ENCODE measurements at regions not wholly inside any gene's neighbourhood (a gene's known extent, or its start where the extent isn't known, plus 50 kb on each side); places are given as distances from the start of the nearest gene placed in this dataset.

DNA sequence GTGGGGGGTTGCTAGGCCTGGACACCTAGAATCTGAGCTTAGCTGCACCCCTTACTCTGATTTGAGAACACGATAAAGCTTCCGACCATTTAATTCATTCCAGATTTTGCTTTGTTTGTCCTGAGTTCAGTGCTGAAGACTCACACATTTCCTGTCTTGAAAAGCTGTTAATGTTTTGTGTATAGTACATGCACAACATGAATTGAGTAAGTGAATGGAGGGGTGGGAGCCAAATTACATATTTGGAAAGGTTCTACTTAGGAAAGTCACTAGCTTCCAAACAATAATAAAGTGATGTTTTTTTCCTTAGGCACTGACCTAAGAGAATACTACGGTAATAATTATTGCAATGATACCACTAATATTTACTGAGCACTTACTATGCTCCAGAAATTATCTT lies 955.2 kb upstream of the NR2F2 start:
- no peak for ATAC-seq
- peaks cover 4% of the 10 kb centered on the region for H3K27me3 Mint-ChIP-seq
- no peaks in the 10 kb centered on the region for H3K9me3 Mint-ChIP-seq
- no peaks in the 10 kb centered on the region for H3K4me1 Mint-ChIP-seq (ENCODE audit: low read depth)
- H3K36me3 Mint-ChIP-seq (ENCODE audit: low read depth), result no peaks in the 10 kb centered on the region
- no peak overlapping the region for H3K4me3 Mint-ChIP-seq
- no peak overlapping the region for H3K27ac Mint-ChIP-seq
- TF ChIP-seq, protein P1, sequence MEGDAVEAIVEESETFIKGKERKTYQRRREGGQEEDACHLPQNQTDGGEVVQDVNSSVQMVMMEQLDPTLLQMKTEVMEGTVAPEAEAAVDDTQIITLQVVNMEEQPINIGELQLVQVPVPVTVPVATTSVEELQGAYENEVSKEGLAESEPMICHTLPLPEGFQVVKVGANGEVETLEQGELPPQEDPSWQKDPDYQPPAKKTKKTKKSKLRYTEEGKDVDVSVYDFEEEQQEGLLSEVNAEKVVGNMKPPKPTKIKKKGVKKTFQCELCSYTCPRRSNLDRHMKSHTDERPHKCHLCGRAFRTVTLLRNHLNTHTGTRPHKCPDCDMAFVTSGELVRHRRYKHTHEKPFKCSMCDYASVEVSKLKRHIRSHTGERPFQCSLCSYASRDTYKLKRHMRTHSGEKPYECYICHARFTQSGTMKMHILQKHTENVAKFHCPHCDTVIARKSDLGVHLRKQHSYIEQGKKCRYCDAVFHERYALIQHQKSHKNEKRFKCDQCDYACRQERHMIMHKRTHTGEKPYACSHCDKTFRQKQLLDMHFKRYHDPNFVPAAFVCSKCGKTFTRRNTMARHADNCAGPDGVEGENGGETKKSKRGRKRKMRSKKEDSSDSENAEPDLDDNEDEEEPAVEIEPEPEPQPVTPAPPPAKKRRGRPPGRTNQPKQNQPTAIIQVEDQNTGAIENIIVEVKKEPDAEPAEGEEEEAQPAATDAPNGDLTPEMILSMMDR (IDR thresholded peaks at IDR 0.05), result no peak
- ChIA-PET POLR2A (no interaction called here), CTCF (no interaction called here)
- no peak for DNase-seq
- intact Hi-C loops (cut with micrococcal nuclease), result no loop called here

- TF ChIP-seq, protein P1 (IDR thresholded peaks at IDR 0.05), result no peak
- Mint-ChIP-seq H3K4me1 (ENCODE audit: low read depth) (no peaks in the 10 kb centered on the region), H3K4me3 (no peak overlapping the region), H3K36me3 (ENCODE audit: low read depth) (no peaks in the 10 kb centered on the region), H3K9me3 (no peaks in the 10 kb centered on the region), H3K27ac (no peak overlapping the region), H3K27me3 (peaks cover 4% of the 10 kb centered on the region)
- POLR2A ChIA-PET, result interaction anchor here (0.6 kb wide), 1 partner anchor 699 kb away, joined by 3 read pairs; no protein-coding TSS in a partner anchor
- CTCF ChIA-PET, result no interaction called here
- intact Hi-C loops (cut with micrococcal nuclease), result no loop called here
- no peak for ATAC-seq
- DNase-seq, result no peak
Observed at GRCh38 chr15:95377258-95377852, 953.1 kb upstream of the NR2F2 start.

GRCh38 chr15:95394186-95395067 lies 936.1 kb upstream of the NR2F2 start:
- intact Hi-C loops (cut with micrococcal nuclease), result no loop called here
- CTCF ChIA-PET, result no interaction called here
- TF ChIP-seq, protein P1 (IDR thresholded peaks at IDR 0.05), result no peak

DNA sequence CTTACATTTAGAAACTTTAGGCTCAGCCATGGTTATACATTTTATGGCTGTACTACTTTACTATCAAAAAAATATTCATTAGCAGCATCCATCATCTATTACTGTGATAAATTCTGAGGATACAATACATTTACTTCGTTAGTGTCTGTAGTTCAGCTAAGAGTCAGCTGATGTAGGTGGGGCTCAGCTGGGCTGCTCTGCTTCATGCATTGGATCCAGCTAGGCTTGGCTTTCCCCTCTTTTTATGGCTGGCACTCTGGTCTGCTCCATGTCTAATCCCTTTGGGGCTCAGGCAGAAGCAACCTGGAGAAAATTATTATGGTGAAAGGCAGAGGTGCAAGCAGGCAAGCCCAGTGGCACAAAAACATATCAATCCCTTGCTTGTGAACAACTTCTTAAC lies 930.1 kb upstream of the NR2F2 start:
- Mint-ChIP-seq H3K9me3 (no peaks in the 10 kb centered on the region), H3K27ac (no peak overlapping the region), H3K4me1 (ENCODE audit: low read depth) (no peaks in the 10 kb centered on the region), H3K4me3 (no peak overlapping the region), H3K36me3 (ENCODE audit: low read depth) (no peaks in the 10 kb centered on the region), H3K27me3 (peaks cover 13% of the 10 kb centered on the region)
- ChIA-PET POLR2A (no interaction called here), CTCF (no interaction called here)
- TF ChIP-seq, protein P1 (IDR thresholded peaks at IDR 0.05), result no peak
- intact Hi-C loops (cut with micrococcal nuclease), result no loop called here
- ATAC-seq (no peak), DNase-seq (no peak)

More at GRCh38 chr15:95394186-95395067, 936.1 kb upstream of the NR2F2 start:
- no peak for ATAC-seq
- Mint-ChIP-seq H3K9me3 (peaks cover 4% of the 10 kb centered on the region), H3K27me3 (peaks cover 11% of the 10 kb centered on the region), H3K4me1 (ENCODE audit: low read depth) (no peaks in the 10 kb centered on the region), H3K27ac (no peak overlapping the region), H3K36me3 (ENCODE audit: low read depth) (no peaks in the 10 kb centered on the region), H3K4me3 (no peak overlapping the region)
- POLR2A ChIA-PET, result no interaction called here
- no peak for DNase-seq

GRCh38 chr15:95401587-95401986 lies 928.9 kb upstream of the NR2F2 start:
- Mint-ChIP-seq H3K27me3 (peaks cover 9% of the 10 kb centered on the region), H3K4me1 (ENCODE audit: low read depth) (no peaks in the 10 kb centered on the region), H3K27ac (no peak overlapping the region), H3K36me3 (ENCODE audit: low read depth) (no peaks in the 10 kb centered on the region), H3K9me3 (no peaks in the 10 kb centered on the region), H3K4me3 (no peak overlapping the region)
- CTCF ChIA-PET, result no interaction called here
- intact Hi-C loops (cut with micrococcal nuclease), result no loop called here
- POLR2A ChIA-PET, result no interaction called here
- DNase-seq, result no peak
- ATAC-seq, result no peak
- TF ChIP-seq, protein P1 (IDR thresholded peaks at IDR 0.05), result no peak

Measured in activated CD8-positive, alpha-beta T cell treated with anti-CD3 and anti-CD28 coated beads for 36 hours (primary cell).